H1 (cell line): ENCODE measurements at regions not wholly inside any gene's neighbourhood (a gene's known extent, or its start where the extent isn't known, plus 50 kb on each side); places are given as distances from the start of the nearest gene placed in this dataset.

Experiments
- CTCF ChIA-PET: fragments of 300-600 bp; sonication (Branson Sonifier 250); formaldehyde crosslinking; loops from one replicate; lab custom pipeline; 2021; ENCODE audit not compliant: partially characterized antibody; lab: Charles Lee
- POLR2A ChIA-PET: fragments of 300-600 bp; sonication (Branson Sonifier 250); formaldehyde crosslinking; loops from one replicate; lab custom pipeline; 2021; ENCODE audit warnings: inconsistent platforms; ENCODE audit not compliant: partially characterized antibody; lab: Charles Lee
- DNase-seq, 2 experiments: peaks; one replicate each; pipeline versions ENCODE4 v3.0.0 to v3.0.0-alpha.2; 2010 to 2022; ENCODE audit warnings: low spot score in 2 of 2, low read depth in 1 of 2, mixed read lengths in 1 of 2
- FAIRE-seq: peaks from 2 replicates; lab custom pipeline; 2011; peaks lifted over from hg19 to GRCh38; lab: Jason Lieb, UNC
- H2AFZ ChIP-seq: 2 replicates; pipeline ENCODE4 v1.8.1; 2012; ENCODE audit warnings: low read length, inconsistent platforms
- H2AK5ac ChIP-seq: 2 replicates; pipeline ENCODE4 v1.6.1; 2013; ENCODE audit warnings: low read depth, low read length
- H2BK120ac ChIP-seq: replicated peaks from 2 replicates; pipeline ENCODE3; 2013; ENCODE audit warnings: low read depth, low read length, inconsistent platforms
- H2BK12ac ChIP-seq: 2 replicates; pipeline ENCODE4 v1.6.1; 2013; ENCODE audit warnings: low read depth, low read length
- H2BK15ac ChIP-seq: 2 replicates; pipeline ENCODE4 v1.6.1; 2013; ENCODE audit warnings: low read length
- H2BK20ac ChIP-seq: 2 replicates; pipeline ENCODE4 v1.6.1; 2013; ENCODE audit warnings: low read length
- H2BK5ac ChIP-seq: 2 replicates; pipeline ENCODE4 v1.6.1; 2013; ENCODE audit warnings: low read depth, low read length
- H3K14ac ChIP-seq: 2 replicates; pipeline ENCODE4 v1.6.1; 2013; ENCODE audit warnings: inconsistent platforms; ENCODE audit not compliant: insufficient read length
- H3K18ac ChIP-seq: 2 replicates; pipeline ENCODE4 v1.6.1; 2013; ENCODE audit warnings: low read length; ENCODE audit errors: extremely low read depth
- H3K23ac ChIP-seq: 2 replicates; pipeline ENCODE4 v1.6.1; 2013; ENCODE audit warnings: inconsistent platforms; ENCODE audit not compliant: insufficient read length
- H3K23me2 ChIP-seq: 2 replicates; pipeline ENCODE4 v1.6.1; 2013; ENCODE audit warnings: low read depth, low read length
- H3K27ac ChIP-seq: 2 replicates; pipeline ENCODE4 v1.6.1; 2011; ENCODE audit warnings: low read depth, low read length, inconsistent platforms
- H3K27me3 ChIP-seq, 4 experiments: replicated peaks in 1 of 4; 1 replicate in 1 of 4; 2 replicates in 3 of 4; pipeline versions ENCODE4 v1.6.1 to v1.8.1; 2011 to 2013; ENCODE audit warnings: low read length in 3 of 4, mild to moderate bottlenecking in 3 of 4, inconsistent platforms in 2 of 4, mixed read lengths in 2 of 4, moderate library complexity in 1 of 4; ENCODE audit not compliant: control insufficient read depth in 3 of 4, insufficient read depth in 3 of 4; ENCODE audit errors: extremely low read depth in 1 of 4
- H3K36me3 ChIP-seq, 4 experiments: 2 replicates each; pipeline versions ENCODE4 v1.6.1 to v1.8.1; 2011 to 2013; ENCODE audit warnings: mild to moderate bottlenecking in 4 of 4, low read length in 3 of 4, moderate library complexity in 2 of 4, control low read depth in 1 of 4, inconsistent platforms in 1 of 4; ENCODE audit not compliant: insufficient read depth in 4 of 4, control insufficient read depth in 2 of 4
- H3K4ac ChIP-seq: replicated peaks from 2 replicates; pipeline ENCODE3; 2013; ENCODE audit warnings: low read length, low read depth, mixed read lengths, inconsistent platforms; ENCODE audit not compliant: insufficient read length
- H3K4me1 ChIP-seq, 4 experiments: replicated peaks in 1 of 4; 1 replicate in 1 of 4; 2 replicates in 3 of 4; pipeline versions ENCODE4 v1.6.1 to v1.8.1; 2011 to 2013; ENCODE audit warnings: low read length in 3 of 4, inconsistent platforms in 2 of 4, mixed read lengths in 1 of 4; ENCODE audit not compliant: insufficient read depth in 4 of 4, control insufficient read depth in 3 of 4
- H3K4me2 ChIP-seq, 2 experiments: 2 replicates each; pipeline versions ENCODE4 v1.6.1 to v1.8.1; 2011 to 2013; ENCODE audit warnings: low read depth in 2 of 2, low read length in 2 of 2, control low read depth in 1 of 2, inconsistent platforms in 1 of 2, mild to moderate bottlenecking in 1 of 2; ENCODE audit not compliant: insufficient read depth in 1 of 2
- H3K4me3 ChIP-seq, 4 experiments: fragments of 200-600, 300-600 bp in 1 of 4; sonication (generic), shearing (Covaris generic), sonication (Bioruptor Twin) in 1 of 4; 2 replicates each; pipeline versions ENCODE4 v1.5.1 to v1.8.1; 2011 to 2016; ENCODE audit warnings: low read length in 4 of 4, low read depth in 3 of 4, control low read depth in 2 of 4, inconsistent platforms in 2 of 4, mild to moderate bottlenecking in 2 of 4, mixed read lengths in 1 of 4, moderate library complexity in 1 of 4; ENCODE audit not compliant: insufficient read depth in 2 of 4; ENCODE audit errors: extremely low read depth in 1 of 4
- H3K56ac ChIP-seq: replicated peaks from 2 replicates; pipeline ENCODE3; 2013; ENCODE audit warnings: low read depth, mild to moderate bottlenecking, mixed read lengths, low read length, inconsistent platforms; ENCODE audit not compliant: insufficient read length
- H3K79me1 ChIP-seq: 2 replicates; pipeline ENCODE4 v1.6.1; 2013; ENCODE audit warnings: low read depth, low read length, control low read depth
- H3K79me2 ChIP-seq, 2 experiments: 2 replicates each; pipeline versions ENCODE4 v1.6.1 to v1.8.1; 2012 to 2013; ENCODE audit warnings: low read length in 2 of 2, mild to moderate bottlenecking in 2 of 2, inconsistent platforms in 1 of 2; ENCODE audit not compliant: insufficient read depth in 2 of 2, control insufficient read depth in 1 of 2
- H3K9ac ChIP-seq, 4 experiments: replicated peaks in 1 of 4; 1 replicate in 1 of 4; 2 replicates in 3 of 4; pipeline versions ENCODE4 v1.6.1 to v1.8.1; 2011 to 2013; ENCODE audit warnings: low read depth in 3 of 4, low read length in 3 of 4, control low read depth in 2 of 4, mild to moderate bottlenecking in 2 of 4, moderate library complexity in 2 of 4, inconsistent platforms in 1 of 4; ENCODE audit errors: extremely low read depth in 1 of 4
- H3K9me3 ChIP-seq, 2 experiments: 2 replicates each; pipeline versions ENCODE4 v1.6.1 to v1.8.1; 2012 to 2013; ENCODE audit warnings: mild to moderate bottlenecking in 2 of 2, moderate library complexity in 2 of 2, control low read depth in 1 of 2, inconsistent platforms in 1 of 2, low read depth in 1 of 2, low read length in 1 of 2, mixed read lengths in 1 of 2; ENCODE audit not compliant: insufficient read depth in 2 of 2
- H4K20me1 ChIP-seq, 2 experiments: replicated peaks in 1 of 2; 2 replicates each; pipeline versions ENCODE3 to v1.8.1; 2011 to 2013; ENCODE audit warnings: inconsistent platforms in 2 of 2, low read length in 2 of 2, mild to moderate bottlenecking in 1 of 2; ENCODE audit not compliant: insufficient read depth in 2 of 2, control insufficient read depth in 1 of 2
- H4K5ac ChIP-seq: 2 replicates; pipeline ENCODE4 v1.6.1; 2013; ENCODE audit warnings: low read length, low read depth, mixed read lengths, inconsistent platforms; ENCODE audit not compliant: insufficient read length
- H4K8ac ChIP-seq: 2 replicates; pipeline ENCODE4 v1.8.0; 2013; ENCODE audit warnings: mild to moderate bottlenecking, moderate library complexity, low read length, inconsistent platforms; ENCODE audit not compliant: insufficient read depth; ENCODE audit errors: extremely low read depth
- H4K91ac ChIP-seq: replicated peaks from 2 replicates; pipeline ENCODE3; 2013; ENCODE audit warnings: low read length, mixed read lengths, inconsistent platforms; ENCODE audit not compliant: insufficient read length
- CBX8 ChIP-seq: fragments of 300-800, 300-1000 bp; sonication (generic); IDR thresholded peaks from 2 replicates; pipeline ENCODE4 v1.7.1; 2016; ENCODE audit warnings: low read depth, low read length, borderline replicate concordance
- HDAC2 ChIP-seq, 2 experiments: fragments of 300-600 bp in 1 of 2; sonication (generic) in 1 of 2; IDR thresholded peaks; 2 replicates each; pipeline ENCODE4 v1.6.1; 2011 to 2012; ENCODE audit warnings: low read depth in 2 of 2, low read length in 2 of 2, mild to moderate bottlenecking in 2 of 2, moderate library complexity in 2 of 2, borderline replicate concordance in 1 of 2, inconsistent platforms in 1 of 2
- TEAD4 ChIP-seq: IDR thresholded peaks from 2 replicates; pipeline ENCODE4 v1.6.1; 2012; ENCODE audit warnings: low read depth, low read length, inconsistent platforms, mixed read lengths

DNA sequence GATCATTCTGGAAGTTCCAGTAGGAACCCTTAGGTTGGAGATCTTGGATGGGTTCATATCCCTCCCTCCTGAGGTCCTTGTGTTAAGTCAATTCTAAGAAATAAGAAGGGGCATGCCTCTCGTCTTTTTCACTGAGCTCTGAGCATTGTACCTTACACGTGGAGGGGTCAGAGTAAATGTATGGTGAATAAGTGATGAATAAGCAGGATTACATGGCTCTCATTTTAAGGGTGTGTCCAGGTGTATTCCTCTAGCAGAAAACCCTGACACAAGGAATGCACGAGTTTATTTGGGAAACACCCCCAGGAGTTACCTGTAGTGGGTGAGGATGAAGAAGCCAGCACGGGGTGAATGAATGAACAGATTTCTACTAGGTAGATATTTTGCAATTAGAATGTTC lies 400.2 kb downstream of the KIF16B start (continued):
- no peak for TF ChIP-seq TEAD4

DNA sequence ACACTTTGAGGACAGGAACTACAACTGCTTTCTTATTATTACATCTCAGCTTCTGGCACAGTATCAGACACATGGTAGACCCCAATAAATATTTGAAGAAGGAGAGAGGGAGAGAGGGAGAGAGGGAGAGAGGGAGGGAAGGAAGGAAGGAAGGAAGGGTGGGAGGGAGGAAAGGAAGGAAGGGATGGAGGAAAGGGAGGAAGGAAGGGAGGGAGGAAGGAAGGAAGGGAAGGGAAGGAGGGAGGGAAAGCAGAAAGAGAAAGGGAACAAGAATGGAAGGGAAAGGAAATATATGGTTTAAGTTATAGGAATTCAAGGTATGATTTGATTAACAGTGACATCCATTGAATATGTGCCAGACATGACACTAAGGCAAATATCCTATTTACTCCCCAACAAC lies 402.1 kb downstream of the KIF16B start:
- Histone ChIP-seq H4K8ac (no peak overlapping the region), H3K79me2 (no peaks in the 10 kb centered on the region), H2BK12ac (no peak overlapping the region), H2BK15ac (no peak overlapping the region), H3K4me2 (no peak overlapping the region), H2AK5ac (no peak overlapping the region), H3K36me3 (no peaks in the 10 kb centered on the region), H3K9ac (no peak overlapping the region), H3K14ac (no peak overlapping the region), H3K79me1 (no peaks in the 10 kb centered on the region), H3K23me2 (no peaks in the 10 kb centered on the region), H2BK5ac (no peak overlapping the region), H3K4me3 (no peak overlapping the region), H3K23ac (no peak overlapping the region), H2AFZ (no peak overlapping the region), H2BK120ac (no peak overlapping the region), H3K4ac (no peak overlapping the region), H4K20me1 (no peaks in the 10 kb centered on the region), H3K27ac (no peak overlapping the region), H2BK20ac (no peak overlapping the region), H4K91ac (no peak overlapping the region), H3K18ac (no peak overlapping the region), H3K27me3 (no peaks in the 10 kb centered on the region), H4K5ac (no peak overlapping the region), H3K56ac (no peak overlapping the region), H3K9me3 (no peaks in the 10 kb centered on the region), H3K4me1 (no peaks in the 10 kb centered on the region)
- DNase-seq (no peak), FAIRE-seq (no peak)
- CTCF ChIA-PET: no interaction called here
- POLR2A ChIA-PET: no interaction called here
- no peak for TF ChIP-seq CBX8
- no peak for TF ChIP-seq HDAC2 (IDR thresholded peaks at IDR 0.05; ENCODE audit: borderline replicate concordance in 1 of 2, low read depth in 2 of 2, low read length in 2 of 2)
